ENCODE measurements at regions not wholly inside any gene's neighbourhood (a gene's known extent, or its start where the extent isn't known, plus 50 kb on each side); places are given as distances from the start of the nearest gene placed in this dataset.
A peak's percentile ranks its signal among the peaks of the same experiment; 100 is the strongest.

GRCh38 chr7:54856856-54857255, 97.8 kb upstream of the SEC61G start:
- no peak for DNase-seq

GRCh38 chr7:54857294-54857693, 98.3 kb upstream of the SEC61G start:
- DNase-seq: no peak

- DNase-seq: peak; percentile 55 to 61
Observed at GRCh38 chr7:54858008-54858692, 99.1 kb upstream of the SEC61G start.

GRCh38 chr7:54859066-54859465, 100.1 kb upstream of the SEC61G start:
- no peak for DNase-seq

GRCh38 chr7:54859545-54859944, 100.5 kb upstream of the SEC61G start:
- no peak for DNase-seq

GRCh38 chr7:54860003-54860775, 101.2 kb upstream of the SEC61G start:
- DNase-seq: no peak

- DNase-seq: no peak
Observed at GRCh38 chr7:54860843-54861242, 101.8 kb upstream of the SEC61G start.

- peak; percentile 90 for DNase-seq
Observed at GRCh38 chr7:54864663-54865062, 105.7 kb upstream of the SEC61G start.

GRCh38 chr7:54869523-54869922, 110.5 kb upstream of the SEC61G start:
- DNase-seq: no peak

- DNase-seq: no peak
Observed at GRCh38 chr7:54874804-54875203, 115.8 kb upstream of the SEC61G start.

GRCh38 chr7:54877683-54878082, 118.7 kb upstream of the SEC61G start:
- DNase-seq: no peak

- DNase-seq: no peak
Observed at GRCh38 chr7:54878339-54878738, 119.3 kb upstream of the SEC61G start.

GRCh38 chr7:54879776-54880175, 120.8 kb upstream of the SEC61G start:
- DNase-seq: no peak

GRCh38 chr7:54880326-54880989, 121.4 kb upstream of the SEC61G start:
- DNase-seq: no peak

GRCh38 chr7:54881816-54882520, 123.0 kb upstream of the SEC61G start:
- no peak for DNase-seq

GRCh38 chr7:54882694-54883093, 123.7 kb upstream of the SEC61G start:
- no peak for DNase-seq

GRCh38 chr7:54883576-54883975, 124.6 kb upstream of the SEC61G start:
- no peak for DNase-seq

- DNase-seq: no peak
Observed at GRCh38 chr7:54885285-54885684, 126.3 kb upstream of the SEC61G start.

GRCh38 chr7:54888067-54888733, 129.2 kb upstream of the SEC61G start:
- no peak for DNase-seq

GRCh38 chr7:54888734-54889082, 129.7 kb upstream of the SEC61G start:
- DNase-seq: no peak

- no peak for DNase-seq
Observed at GRCh38 chr7:54897891-54898290, 120.9 kb upstream of the EGFR start.

- DNase-seq: no peak
Observed at GRCh38 chr7:54898659-54899340, 120.0 kb upstream of the EGFR start.

Measured in SHP77 (cell line).